Prostate gland (tissue), 2 donors: ENCODE measurements at regions not wholly inside any gene's neighbourhood (a gene's known extent, or its start where the extent isn't known, plus 50 kb on each side); places are given as distances from the start of the nearest gene placed in this dataset.

Experiments used
- POLR2A ChIP-seq: fragments of 450-650 bp; IDR thresholded peaks from one replicate; pipeline ENCODE4 v1.6.1; 2016; ENCODE audit warnings: antibody characterized with exemption, mild to moderate bottlenecking
- TF ChIP-seq, protein P1 (sequence below), 4 experiments: fragments of 200-600 bp in 2 of 4; fragments of 450-650 bp in 2 of 4; sonication (generic) in 2 of 4; IDR thresholded peaks; 1 replicate in 3 of 4; 2 replicates in 1 of 4; pipeline ENCODE4 v1.5.1; 2016 to 2019; ENCODE audit warnings: antibody characterized with exemption in 4 of 4, mild to moderate bottlenecking in 2 of 4, moderate library complexity in 2 of 4

DNA sequence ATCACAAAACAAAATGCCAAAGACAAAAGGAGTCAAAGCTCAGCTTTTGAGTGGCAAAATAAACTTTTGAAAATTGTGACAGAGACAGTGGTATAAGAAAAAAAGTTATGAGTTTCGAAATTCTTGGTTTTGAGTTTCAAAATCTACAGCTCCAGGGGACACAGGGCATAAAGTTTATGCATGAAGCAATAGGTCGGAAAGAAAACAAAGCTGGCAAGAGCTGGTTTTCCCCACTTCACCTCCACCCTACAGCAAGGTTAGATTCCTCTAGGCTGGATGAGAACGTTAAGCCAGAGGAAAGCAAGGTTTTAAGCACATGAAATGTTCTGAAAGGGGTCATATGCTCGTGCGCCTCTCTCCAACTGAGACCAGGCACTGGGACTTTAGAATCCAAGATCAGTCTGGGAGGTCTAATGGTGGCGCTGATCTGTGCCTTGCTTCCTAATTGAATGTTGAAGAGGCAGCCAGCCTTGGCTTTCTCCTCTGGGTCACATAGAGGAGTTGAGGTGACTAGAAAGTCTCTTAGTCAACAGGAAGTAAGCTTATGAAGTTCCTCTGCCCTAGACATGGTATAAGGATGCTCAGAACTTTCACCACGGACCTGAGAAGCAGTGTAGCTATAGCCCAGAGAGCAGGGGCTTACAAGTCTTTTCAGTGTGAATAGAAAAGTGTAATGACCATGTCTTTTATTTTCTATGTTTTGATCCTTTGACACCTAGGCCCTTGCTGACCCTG, 167.7 kb upstream of the DMAC1 start:
- TF ChIP-seq, protein P1, sequence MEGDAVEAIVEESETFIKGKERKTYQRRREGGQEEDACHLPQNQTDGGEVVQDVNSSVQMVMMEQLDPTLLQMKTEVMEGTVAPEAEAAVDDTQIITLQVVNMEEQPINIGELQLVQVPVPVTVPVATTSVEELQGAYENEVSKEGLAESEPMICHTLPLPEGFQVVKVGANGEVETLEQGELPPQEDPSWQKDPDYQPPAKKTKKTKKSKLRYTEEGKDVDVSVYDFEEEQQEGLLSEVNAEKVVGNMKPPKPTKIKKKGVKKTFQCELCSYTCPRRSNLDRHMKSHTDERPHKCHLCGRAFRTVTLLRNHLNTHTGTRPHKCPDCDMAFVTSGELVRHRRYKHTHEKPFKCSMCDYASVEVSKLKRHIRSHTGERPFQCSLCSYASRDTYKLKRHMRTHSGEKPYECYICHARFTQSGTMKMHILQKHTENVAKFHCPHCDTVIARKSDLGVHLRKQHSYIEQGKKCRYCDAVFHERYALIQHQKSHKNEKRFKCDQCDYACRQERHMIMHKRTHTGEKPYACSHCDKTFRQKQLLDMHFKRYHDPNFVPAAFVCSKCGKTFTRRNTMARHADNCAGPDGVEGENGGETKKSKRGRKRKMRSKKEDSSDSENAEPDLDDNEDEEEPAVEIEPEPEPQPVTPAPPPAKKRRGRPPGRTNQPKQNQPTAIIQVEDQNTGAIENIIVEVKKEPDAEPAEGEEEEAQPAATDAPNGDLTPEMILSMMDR (IDR thresholded peaks at IDR 0.05): no peak
- TF ChIP-seq POLR2A: no peak
